Uterus (tissue), 3 donors: ENCODE measurements at regions not wholly inside any gene's neighbourhood (a gene's known extent, or its start where the extent isn't known, plus 50 kb on each side); places are given as distances from the start of the nearest gene placed in this dataset.

Experiments used
- DNase-seq, 2 donors: peaks; one replicate each; pipeline ENCODE4 v3.0.0-alpha.2; 2019 to 2020
- H3K27ac ChIP-seq, 2 donors: fragments of 200-600 bp; sonication (generic); 1 replicate in 1 of 2; 2 replicates in 1 of 2; pipeline ENCODE4 v1.5.1; 2016 to 2018
- H3K27me3 ChIP-seq, 2 donors: fragments of 200-600 bp; sonication (generic); one replicate each; pipeline ENCODE4 v1.5.1; 2018 to 2019; ENCODE audit warnings: control low read depth in 1 of 2
- H3K36me3 ChIP-seq, 2 donors: fragments of 200-600 bp; sonication (generic); one replicate each; pipeline ENCODE4 v1.5.1; 2019; ENCODE audit warnings: control low read depth in 1 of 2
- H3K4me1 ChIP-seq, 2 donors: fragments of 200-600 bp; sonication (generic); one replicate each; pipeline ENCODE4 v1.5.1; 2018 to 2019; ENCODE audit warnings: control low read depth in 1 of 2
- H3K4me3 ChIP-seq, 2 donors: fragments of 200-600 bp; sonication (generic); 1 replicate in 1 of 2; 2 replicates in 1 of 2; pipeline ENCODE4 v1.5.1; 2018 to 2019; ENCODE audit warnings: mild to moderate bottlenecking in 1 of 2
- H3K9me3 ChIP-seq, 2 donors: fragments of 200-600 bp; sonication (generic); one replicate each; pipeline ENCODE4 v1.5.1; 2019; ENCODE audit warnings: control low read depth in 1 of 2
- CTCF ChIP-seq, 4 experiments: fragments of 200-600 bp in 2 of 4; fragments of 450-650 bp in 2 of 4; sonication (generic) in 2 of 4; IDR thresholded peaks; one replicate each; pipeline ENCODE4 v1.5.1; 2016 to 2019; ENCODE audit warnings: antibody characterized with exemption in 4 of 4, mild to moderate bottlenecking in 2 of 4, moderate library complexity in 1 of 4
- POLR2A ChIP-seq, 2 donors: fragments of 450-650 bp; IDR thresholded peaks; one replicate each; pipeline ENCODE4 v1.6.1; 2016; ENCODE audit warnings: antibody characterized with exemption in 2 of 2, mild to moderate bottlenecking in 1 of 2, moderate library complexity in 1 of 2
- intact Hi-C: fragments of 100-400 bp; cut with DNase I; formaldehyde crosslinking; loops from one replicate; pipeline ENCODE4 v1.15.1; 2023; ENCODE audit warnings: low total_unique reads
- donor health status: DM: yes; HTN: yes; CAD: no.

- no peak overlapping the region for H3K27ac ChIP-seq
- DNase-seq: no peak
- H3K9me3 ChIP-seq: no peaks in the 10 kb centered on the region
- H3K4me3 ChIP-seq: no peak overlapping the region
- no peaks in the 10 kb centered on the region for H3K36me3 ChIP-seq
- intact Hi-C loops: no loop called here
- TF ChIP-seq POLR2A (IDR thresholded peaks at IDR 0.05) (no peak), CTCF (IDR thresholded peaks at IDR 0.05) (no peak)
- no peaks in the 10 kb centered on the region for H3K4me1 ChIP-seq
- no peaks in the 10 kb centered on the region for H3K27me3 ChIP-seq
Measured at GRCh38 chr5:164608507-164608906, 1103.1 kb downstream of the MAT2B start.

- Histone ChIP-seq H3K4me1 (no peaks in the 10 kb centered on the region), H3K9me3 (no peaks in the 10 kb centered on the region), H3K4me3 (no peak overlapping the region), H3K36me3 (no peaks in the 10 kb centered on the region), H3K27me3 (no peaks in the 10 kb centered on the region), H3K27ac (no peak overlapping the region)
- intact Hi-C loops: no loop called here
- TF ChIP-seq CTCF (IDR thresholded peaks at IDR 0.05) (no peak), POLR2A (IDR thresholded peaks at IDR 0.05) (no peak)
- no peak for DNase-seq
Measured at GRCh38 chr5:164610374-164610773, 1105.0 kb downstream of the MAT2B start.

- no peak overlapping the region for H3K27ac ChIP-seq
- H3K4me1 ChIP-seq: no peaks in the 10 kb centered on the region
- no peaks in the 10 kb centered on the region for H3K36me3 ChIP-seq
- intact Hi-C loops: no loop called here
- no peak overlapping the region for H3K4me3 ChIP-seq
- TF ChIP-seq CTCF (IDR thresholded peaks at IDR 0.05) (no peak), POLR2A (IDR thresholded peaks at IDR 0.05) (no peak)
- no peaks in the 10 kb centered on the region for H3K9me3 ChIP-seq
- H3K27me3 ChIP-seq: no peaks in the 10 kb centered on the region
- no peak for DNase-seq
Measured at GRCh38 chr5:164614707-164615106, 1109.3 kb downstream of the MAT2B start.

GRCh38 chr5:164617290-164617689 lies 1111.9 kb downstream of the MAT2B start:
- Histone ChIP-seq H3K9me3 (no peaks in the 10 kb centered on the region), H3K4me1 (no peaks in the 10 kb centered on the region), H3K36me3 (no peaks in the 10 kb centered on the region), H3K27me3 (no peaks in the 10 kb centered on the region), H3K4me3 (no peak overlapping the region), H3K27ac (no peak overlapping the region)
- no peak for DNase-seq
- TF ChIP-seq POLR2A (IDR thresholded peaks at IDR 0.05) (no peak), CTCF (IDR thresholded peaks at IDR 0.05) (no peak)
- intact Hi-C loops: no loop called here

GRCh38 chr5:164627021-164627420 lies 1121.6 kb downstream of the MAT2B start:
- Histone ChIP-seq H3K9me3 (no peaks in the 10 kb centered on the region), H3K27ac (no peak overlapping the region), H3K4me3 (no peak overlapping the region), H3K4me1 (no peaks in the 10 kb centered on the region), H3K27me3 (no peaks in the 10 kb centered on the region), H3K36me3 (no peaks in the 10 kb centered on the region)
- TF ChIP-seq POLR2A (IDR thresholded peaks at IDR 0.05) (no peak), CTCF (IDR thresholded peaks at IDR 0.05) (no peak)
- intact Hi-C loops: no loop called here
- DNase-seq: no peak
